ENCODE measurements at regions not wholly inside any gene's neighbourhood (a gene's known extent, or its start where the extent isn't known, plus 50 kb on each side); places are given as distances from the start of the nearest gene placed in this dataset.

GRCh38 chr12:71000748-71001147 is 80.2 kb upstream of the PTPRR start:
- H3K27ac ChIP-seq: peak overlapping the region; percentile 71 to 78
- H3K27me3 ChIP-seq (replicated peaks; ENCODE audit: insufficient read depth): no peaks in the 10 kb centered on the region
- no peaks in the 10 kb centered on the region for H3K9me3 ChIP-seq
- peak; percentile 30 for ATAC-seq (ENCODE audit: insufficient number of reproducible peaks, low FRiP score, low read depth)
- no peak for DNase-seq (ENCODE audit: low spot score)
- H3K4me3 ChIP-seq: no peak overlapping the region
- no peaks in the 10 kb centered on the region for H3K36me3 ChIP-seq
- peaks cover 14 to 39% of the 10 kb centered on the region in 2 donors for H3K4me1 ChIP-seq (ENCODE audit: control insufficient read depth in 1 of 2, low read depth in 2 of 2)
- TF ChIP-seq, protein P1, sequence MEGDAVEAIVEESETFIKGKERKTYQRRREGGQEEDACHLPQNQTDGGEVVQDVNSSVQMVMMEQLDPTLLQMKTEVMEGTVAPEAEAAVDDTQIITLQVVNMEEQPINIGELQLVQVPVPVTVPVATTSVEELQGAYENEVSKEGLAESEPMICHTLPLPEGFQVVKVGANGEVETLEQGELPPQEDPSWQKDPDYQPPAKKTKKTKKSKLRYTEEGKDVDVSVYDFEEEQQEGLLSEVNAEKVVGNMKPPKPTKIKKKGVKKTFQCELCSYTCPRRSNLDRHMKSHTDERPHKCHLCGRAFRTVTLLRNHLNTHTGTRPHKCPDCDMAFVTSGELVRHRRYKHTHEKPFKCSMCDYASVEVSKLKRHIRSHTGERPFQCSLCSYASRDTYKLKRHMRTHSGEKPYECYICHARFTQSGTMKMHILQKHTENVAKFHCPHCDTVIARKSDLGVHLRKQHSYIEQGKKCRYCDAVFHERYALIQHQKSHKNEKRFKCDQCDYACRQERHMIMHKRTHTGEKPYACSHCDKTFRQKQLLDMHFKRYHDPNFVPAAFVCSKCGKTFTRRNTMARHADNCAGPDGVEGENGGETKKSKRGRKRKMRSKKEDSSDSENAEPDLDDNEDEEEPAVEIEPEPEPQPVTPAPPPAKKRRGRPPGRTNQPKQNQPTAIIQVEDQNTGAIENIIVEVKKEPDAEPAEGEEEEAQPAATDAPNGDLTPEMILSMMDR (IDR thresholded peaks at IDR 0.05): no peak

- peak overlapping the region; percentile 71 to 78 for H3K27ac ChIP-seq
- ATAC-seq (ENCODE audit: insufficient number of reproducible peaks, low FRiP score, low read depth): no peak
Measured at GRCh38 chr12:71000255-71000654, 79.7 kb upstream of the PTPRR start.

DNA sequence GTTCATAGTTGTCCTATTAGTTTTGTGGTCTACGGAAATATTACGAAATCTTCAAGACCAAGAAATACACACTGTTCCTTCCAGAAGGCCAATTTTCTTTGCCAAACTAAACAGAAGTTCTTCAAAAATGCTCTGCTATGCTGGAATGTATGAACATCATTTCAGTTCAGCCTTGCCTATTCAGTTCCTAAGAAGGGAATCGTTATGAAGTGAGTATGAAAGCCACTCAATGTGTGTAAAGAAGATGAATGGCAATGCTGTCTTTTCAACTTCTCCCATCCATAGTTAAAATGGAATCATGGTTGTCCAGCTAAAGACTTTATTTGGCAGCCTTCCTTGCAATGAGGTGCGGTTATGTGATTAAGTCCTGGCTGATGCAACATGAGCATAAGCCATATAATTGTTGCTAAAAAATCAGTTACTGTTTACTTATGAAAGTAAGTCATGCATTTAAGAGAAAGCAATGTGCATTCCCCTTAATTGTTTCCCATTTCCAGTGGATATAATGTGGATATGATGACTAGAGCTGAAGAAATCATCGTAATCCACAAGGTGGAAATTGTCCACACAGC is 73.8 kb upstream of the PTPRR start:
- Histone ChIP-seq H3K27ac (peak overlapping the region; percentile 83 to 86), H3K9me3 (no peaks in the 10 kb centered on the region), H3K27me3 (replicated peaks; ENCODE audit: insufficient read depth) (no peaks in the 10 kb centered on the region), H3K4me1 (ENCODE audit: control insufficient read depth in 1 of 2, low read depth in 2 of 2) (peaks cover 11 to 29% of the 10 kb centered on the region in 2 donors), H3K4me3 (no peak overlapping the region), H3K36me3 (no peaks in the 10 kb centered on the region)
- no peak for DNase-seq (ENCODE audit: low spot score)
- ATAC-seq (ENCODE audit: insufficient number of reproducible peaks, low FRiP score, low read depth): peak; percentile 82
- TF ChIP-seq, protein P1 (IDR thresholded peaks at IDR 0.05): no peak

More at GRCh38 chr12:71000255-71000654, 79.7 kb upstream of the PTPRR start:
- Histone ChIP-seq H3K4me1 (ENCODE audit: control insufficient read depth in 1 of 2, low read depth in 2 of 2) (peaks cover 14 to 44% of the 10 kb centered on the region in 2 donors), H3K9me3 (no peaks in the 10 kb centered on the region), H3K4me3 (no peak overlapping the region), H3K27me3 (replicated peaks; ENCODE audit: insufficient read depth) (no peaks in the 10 kb centered on the region), H3K36me3 (no peaks in the 10 kb centered on the region)
- TF ChIP-seq, protein P1 (IDR thresholded peaks at IDR 0.05): no peak
- no peak for DNase-seq (ENCODE audit: low spot score)

DNA sequence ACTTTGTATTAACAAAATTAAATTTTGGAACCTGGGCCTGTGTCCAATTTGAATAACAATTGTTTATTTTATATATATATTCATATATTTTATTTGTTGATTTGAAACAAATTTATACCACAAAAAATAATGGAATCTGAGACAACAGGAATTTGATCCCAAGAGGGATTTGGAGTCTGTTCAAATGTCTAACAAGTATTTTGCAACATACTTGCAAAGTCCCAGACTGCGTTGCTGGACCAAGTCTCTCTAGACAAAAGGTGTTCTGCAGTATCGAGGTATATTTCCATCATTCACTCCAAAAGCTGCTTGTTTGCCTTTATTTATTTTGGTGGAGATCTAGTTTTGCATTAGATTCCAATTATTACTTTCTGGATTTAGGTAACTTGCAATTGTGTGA is 68.7 kb upstream of the PTPRR start:
- DNase-seq (ENCODE audit: low spot score): no peak
- Histone ChIP-seq H3K27me3 (replicated peaks; ENCODE audit: insufficient read depth) (no peaks in the 10 kb centered on the region), H3K4me3 (no peak overlapping the region), H3K27ac (no peak overlapping the region), H3K9me3 (no peaks in the 10 kb centered on the region), H3K4me1 (ENCODE audit: control insufficient read depth in 1 of 2, low read depth in 2 of 2) (peaks cover 7 to 20% of the 10 kb centered on the region in 2 donors), H3K36me3 (no peaks in the 10 kb centered on the region)
- TF ChIP-seq, protein P1 (IDR thresholded peaks at IDR 0.05): no peak
- no peak for ATAC-seq (ENCODE audit: insufficient number of reproducible peaks, low FRiP score, low read depth)

DNA sequence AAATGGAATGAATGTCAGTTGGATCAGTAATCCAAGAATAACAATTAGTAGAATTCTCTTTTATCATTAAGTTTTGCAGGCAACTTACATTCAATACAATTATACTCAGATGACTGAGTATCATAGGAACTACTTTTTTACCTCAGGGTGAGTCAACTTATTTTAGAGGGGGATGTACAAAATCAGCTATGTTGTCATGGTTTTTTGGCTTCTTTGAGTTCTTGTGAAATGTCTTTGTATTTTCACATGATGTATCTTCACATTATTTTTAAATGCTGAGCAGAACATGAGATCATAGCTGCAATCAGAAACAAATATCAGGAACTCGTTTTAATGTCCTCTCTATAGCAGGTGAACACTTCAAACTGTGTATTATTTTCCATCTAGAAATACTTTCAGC is 65.3 kb upstream of the PTPRR start:
- Histone ChIP-seq H3K27me3 (replicated peaks; ENCODE audit: insufficient read depth) (no peaks in the 10 kb centered on the region), H3K4me1 (ENCODE audit: control insufficient read depth in 1 of 2, low read depth in 2 of 2) (peaks cover 7 to 11% of the 10 kb centered on the region in 2 donors), H3K4me3 (no peak overlapping the region), H3K36me3 (no peaks in the 10 kb centered on the region), H3K9me3 (no peaks in the 10 kb centered on the region), H3K27ac (no peak overlapping the region)
- TF ChIP-seq, protein P1 (IDR thresholded peaks at IDR 0.05): no peak
- DNase-seq (ENCODE audit: low spot score) (no peak), ATAC-seq (ENCODE audit: insufficient number of reproducible peaks, low FRiP score, low read depth) (no peak)
